IMR-90 (cell line): ENCODE measurements at regions not wholly inside any gene's neighbourhood (a gene's known extent, or its start where the extent isn't known, plus 50 kb on each side); places are given as distances from the start of the nearest gene placed in this dataset.
A peak's percentile ranks its signal among the peaks of the same experiment; 100 is the strongest.

Experiments
- ATAC-seq: fragments of 200-7000 bp; cut with Tn5 transposase; 2 replicates; pipeline ENCODE4 v1.9.1; 2020; ENCODE audit warnings: low read depth, mild to moderate bottlenecking, moderate library complexity
- BruUV-seq: library from RNA; stranded (reverse); fragments of 400-500 nt; replicated peaks from 2 replicates; lab custom pipeline; 2021; lab: Mats Ljungman, UMichigan
- CTCF ChIA-PET: fragments of 300-600 bp; formaldehyde crosslinking; extraction: SDS; loops from one replicate; lab custom pipeline; 2021; ENCODE audit warnings: antibody characterized with exemption; lab: Yijun Ruan, JAX
- POLR2A ChIA-PET: fragments of 300-600 bp; sonication (Branson Sonifier 250); formaldehyde crosslinking; loops from one replicate; lab custom pipeline; 2022; ENCODE audit warnings: antibody characterized with exemption; ENCODE audit not compliant: unreplicated experiment; lab: Charles Lee
- DNase-seq: peaks from one replicate; pipeline ENCODE4 v3.0.0; 2013
- H2AFZ ChIP-seq: replicated peaks from 2 replicates; pipeline ENCODE3; 2013; ENCODE audit warnings: low read length, mild to moderate bottlenecking; ENCODE audit not compliant: poor library complexity
- H2AK5ac ChIP-seq: 2 replicates; pipeline ENCODE4 v1.6.1; 2013; ENCODE audit warnings: low read depth, low read length, inconsistent platforms
- H2AK9ac ChIP-seq: replicated peaks from 2 replicates; pipeline ENCODE3; 2013; ENCODE audit warnings: mild to moderate bottlenecking, low read depth, low read length, moderate library complexity; ENCODE audit not compliant: poor library complexity
- H2BK120ac ChIP-seq: 2 replicates; pipeline ENCODE4 v1.6.1; 2013; ENCODE audit warnings: low read depth, low read length, inconsistent platforms
- H2BK15ac ChIP-seq: 3 replicates; pipeline ENCODE4 v1.6.1; 2013; ENCODE audit warnings: low read depth, low read length, inconsistent platforms
- H2BK20ac ChIP-seq: 2 replicates; pipeline ENCODE4 v1.6.1; 2013; ENCODE audit warnings: low read depth, mild to moderate bottlenecking, inconsistent platforms, low read length, moderate library complexity
- H2BK5ac ChIP-seq: 2 replicates; pipeline ENCODE4 v1.6.1; 2013; ENCODE audit warnings: mild to moderate bottlenecking, low read depth, low read length, inconsistent platforms; ENCODE audit not compliant: poor library complexity, severe bottlenecking
- H3K14ac ChIP-seq: replicated peaks from 2 replicates; pipeline ENCODE4 v1.6.1; 2013; ENCODE audit warnings: low read depth, low read length, inconsistent platforms
- H3K18ac ChIP-seq: 2 replicates; pipeline ENCODE4 v1.6.1; 2013; ENCODE audit warnings: low read depth, low read length, control low read depth
- H3K23ac ChIP-seq: 2 replicates; pipeline ENCODE4 v1.6.1; 2013; ENCODE audit warnings: low read depth, low read length, inconsistent platforms
- H3K27ac ChIP-seq: 2 replicates; pipeline ENCODE4 v1.5.1; 2013; ENCODE audit warnings: mild to moderate bottlenecking, control low read depth, low read length; ENCODE audit not compliant: insufficient read depth
- H3K27me3 ChIP-seq: 2 replicates; pipeline ENCODE4 v1.6.1; 2013; ENCODE audit warnings: low read length; ENCODE audit not compliant: control insufficient read depth, insufficient read depth
- H3K36me3 ChIP-seq: 2 replicates; pipeline ENCODE4 v1.6.1; 2013; ENCODE audit warnings: low read length, mixed read lengths; ENCODE audit not compliant: control insufficient read depth, insufficient read depth
- H3K4ac ChIP-seq: 2 replicates; pipeline ENCODE4 v1.6.1; 2013; ENCODE audit warnings: low read depth, low read length, inconsistent platforms
- H3K4me1 ChIP-seq: 2 replicates; pipeline ENCODE4 v1.6.1; 2013; ENCODE audit warnings: low read length, mixed read lengths; ENCODE audit not compliant: control insufficient read depth, insufficient read depth
- H3K4me2 ChIP-seq: 2 replicates; pipeline ENCODE4 v1.6.1; 2013; ENCODE audit warnings: low read depth, mild to moderate bottlenecking, control low read depth, low read length, moderate library complexity
- H3K4me3 ChIP-seq: 2 replicates; pipeline ENCODE4 v1.5.1; 2013; ENCODE audit warnings: low read depth, mild to moderate bottlenecking, control low read depth, low read length, moderate library complexity; ENCODE audit not compliant: insufficient read depth
- H3K56ac ChIP-seq: 2 replicates; pipeline ENCODE4 v1.6.1; 2013; ENCODE audit warnings: low read length, inconsistent platforms; ENCODE audit not compliant: insufficient read depth; ENCODE audit errors: extremely low read depth
- H3K79me1 ChIP-seq, 2 experiments: 2 replicates each; pipeline ENCODE4 v1.6.1; 2013; ENCODE audit warnings: low read length in 2 of 2, inconsistent platforms in 1 of 2, low read depth in 1 of 2
- H3K9ac ChIP-seq: 2 replicates; pipeline ENCODE4 v1.6.1; 2013; ENCODE audit warnings: low read depth, low read length, control low read depth
- H3K9me1 ChIP-seq: 2 replicates; pipeline ENCODE4 v1.6.1; 2013; ENCODE audit warnings: low read length, inconsistent platforms; ENCODE audit not compliant: insufficient read depth
- H3K9me3 ChIP-seq: 2 replicates; pipeline ENCODE4 v1.6.1; 2013; ENCODE audit warnings: low read length; ENCODE audit not compliant: control insufficient read depth, insufficient read depth
- H4K20me1 ChIP-seq: 2 replicates; pipeline ENCODE4 v1.6.1; 2013; ENCODE audit warnings: low read length, inconsistent platforms; ENCODE audit not compliant: insufficient read depth
- H4K5ac ChIP-seq: 2 replicates; pipeline ENCODE4 v1.6.1; 2013; ENCODE audit warnings: mild to moderate bottlenecking, low read depth, low read length, control low read depth
- H4K8ac ChIP-seq, 2 experiments: 2 replicates each; pipeline ENCODE4 v1.6.1; 2013; ENCODE audit warnings: low read depth in 2 of 2, low read length in 2 of 2, control low read depth in 1 of 2, inconsistent platforms in 1 of 2
- H4K91ac ChIP-seq: 2 replicates; pipeline ENCODE4 v1.6.1; 2013; ENCODE audit warnings: low read depth, low read length, inconsistent platforms; ENCODE audit not compliant: insufficient read depth
- CEBPB ChIP-seq: IDR thresholded peaks from 2 replicates; pipeline ENCODE4 v1.6.1; 2012; ENCODE audit warnings: low read depth, low read length, improper control_type of control experiment
- RFX5 ChIP-seq: IDR thresholded peaks from 2 replicates; pipeline ENCODE4 v1.8.0; 2012; ENCODE audit warnings: low read depth, mild to moderate bottlenecking, low read length, moderate library complexity
- WGBS, 2 experiments: methylation state at CpG; one replicate each; pipeline versions ENCODE4 v1.1.5 to v1.1.7; 2013; ENCODE audit warnings: missing lambda C conversion rate in 2 of 2; ENCODE audit not compliant: insufficient read length in 1 of 2; ENCODE audit errors: extremely low coverage in 2 of 2; 5-methylcytosine and 5-hydroxymethylcytosine counted together
- dilution Hi-C: fragments of 300-500 bp; cut with HindIII; formaldehyde crosslinking; loops from one replicate; pipeline ENCODE4 v1.14.3; 2018; ENCODE audit warnings: low sequenced_read_pairs; ENCODE audit not compliant: unreplicated experiment
- in situ Hi-C: fragments of 300-500 bp; cut with MboI; formaldehyde crosslinking; loops from 3 replicates; pipeline ENCODE4 v1.14.3; 2019; ENCODE audit warnings: low sequenced_read_pairs, inconsistent platforms, mixed read lengths
- intact Hi-C: fragments of 100-400 bp; cut with micrococcal nuclease; formaldehyde crosslinking; loops from 2 replicates; pipeline ENCODE4 v1.10.0; 2022

DNA sequence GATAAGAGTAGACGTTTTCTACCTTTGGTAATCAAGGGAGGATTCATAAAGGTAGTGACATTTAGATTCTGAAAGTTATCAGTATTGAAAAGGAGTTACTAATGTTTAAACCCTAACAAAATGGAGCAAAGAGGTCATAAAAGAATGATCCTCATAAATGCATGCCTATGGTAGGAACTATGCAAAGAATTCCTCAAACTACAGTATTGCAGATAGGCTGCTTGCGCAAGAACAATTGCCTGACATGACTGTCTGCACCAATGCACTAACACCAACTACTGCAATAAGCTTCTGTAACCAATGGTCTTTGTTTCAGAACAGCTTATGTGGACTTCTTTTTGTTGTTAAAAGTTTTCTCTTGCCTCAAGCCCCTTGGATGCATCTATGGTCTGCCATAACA, 597.3 kb upstream of the ADGRL4 start:
- Histone ChIP-seq H3K14ac (no peak overlapping the region), H3K36me3 (no peaks in the 10 kb centered on the region), H2BK120ac (no peak overlapping the region), H3K9me1 (no peaks in the 10 kb centered on the region), H3K56ac (no peak overlapping the region), H3K23ac (no peak overlapping the region), H3K4me1 (no peaks in the 10 kb centered on the region), H3K18ac (no peak overlapping the region), H2AFZ (no peak overlapping the region), H2AK5ac (no peak overlapping the region), H2BK15ac (no peak overlapping the region), H4K91ac (no peak overlapping the region), H3K4me2 (no peak overlapping the region), H3K9ac (no peak overlapping the region), H2BK5ac (no peak overlapping the region), H4K5ac (no peak overlapping the region), H3K79me1 (no peaks in the 10 kb centered on the region), H4K8ac (no peak overlapping the region), H3K4ac (no peak overlapping the region), H2BK20ac (no peak overlapping the region), H4K20me1 (no peaks in the 10 kb centered on the region), H3K27ac (no peak overlapping the region), H3K4me3 (no peak overlapping the region), H2AK9ac (no peak overlapping the region), H3K9me3 (no peaks in the 10 kb centered on the region), H3K27me3 (no peaks in the 10 kb centered on the region)
- WGBS, 2 experiments: no CpG with 5 or more reads among the region's 2 CpGs
- TF ChIP-seq CEBPB (peak; percentile 95), RFX5 (no peak)
- no TSS peak for BruUV-seq
- in situ Hi-C loops: no loop called here
- DNase-seq (peak; percentile 63), ATAC-seq (peak; percentile 75)
- POLR2A ChIA-PET: no interaction called here
- CTCF ChIA-PET: no interaction called here
- intact Hi-C loops: no loop called here
- dilution Hi-C loops: no loop called here
